Activated CD4-positive, alpha-beta T cell treated with anti-CD3 and anti-CD28 coated beads, Interleukin-2, Interleukin-6, amounts not matched to agents 100 ng/mL and 50 ng/mL, durations not matched to agents 16 hours and 8 hours (primary cell): ENCODE measurements at regions not wholly inside any gene's neighbourhood (a gene's known extent, or its start where the extent isn't known, plus 50 kb on each side); places are given as distances from the start of the nearest gene placed in this dataset.
"Not testable (repeated sequence)": the region's sequence is repeated elsewhere in the genome, so short reads cannot be mapped to it uniquely, and the experiment has no call there.

Experiments
- DNase-seq: peaks from one replicate; pipeline ENCODE4 v3.0.0-alpha.2; 2020

GRCh38 chr6:137545073-137545472 lies 50.9 kb upstream of the OLIG3 start:
- DNase-seq, result no peak

GRCh38 chr6:137547186-137547585 lies 53.0 kb upstream of the OLIG3 start:
- DNase-seq, result no peak

- DNase-seq, result no peak
These were observed 53.4 kb upstream of the OLIG3 start for GRCh38 chr6:137547601-137548000.

- DNase-seq, result no peak
These were observed 54.9 kb upstream of the OLIG3 start for GRCh38 chr6:137549106-137549505.

GRCh38 chr6:137550535-137550934 lies 56.3 kb upstream of the OLIG3 start:
- no peak for DNase-seq

- DNase-seq, result no peak
These were observed 58.0 kb upstream of the OLIG3 start for GRCh38 chr6:137552146-137552545.

GRCh38 chr6:137552809-137553208 lies 58.6 kb upstream of the OLIG3 start:
- no peak for DNase-seq

GRCh38 chr6:137559521-137560183 lies 65.5 kb upstream of the OLIG3 start:
- peak; percentile 36 for DNase-seq

GRCh38 chr6:137560184-137560563 lies 66.0 kb upstream of the OLIG3 start:
- no peak for DNase-seq

GRCh38 chr6:137568067-137568466 lies 73.9 kb upstream of the OLIG3 start:
- DNase-seq, result no peak

- no peak for DNase-seq
These were observed 76.2 kb upstream of the OLIG3 start for GRCh38 chr6:137570393-137570792.

GRCh38 chr6:137571854-137572253 lies 77.7 kb upstream of the OLIG3 start:
- DNase-seq, result peak; percentile 67

- DNase-seq, result no peak
These were observed 79.5 kb upstream of the OLIG3 start for GRCh38 chr6:137573739-137574138.

GRCh38 chr6:137579612-137580011 lies 85.4 kb upstream of the OLIG3 start:
- DNase-seq, result no peak

- no peak for DNase-seq
These were observed 87.0 kb upstream of the OLIG3 start for GRCh38 chr6:137581019-137581707.

- DNase-seq, result not testable (repeated sequence)
These were observed 89.3 kb upstream of the OLIG3 start for GRCh38 chr6:137583519-137583918.

GRCh38 chr6:137588472-137588871 lies 94.3 kb upstream of the OLIG3 start:
- DNase-seq, result no peak

GRCh38 chr6:137589067-137589848 lies 95.1 kb upstream of the OLIG3 start:
- DNase-seq, result peak; percentile 84

- DNase-seq, result no peak
These were observed 96.5 kb upstream of the OLIG3 start for GRCh38 chr6:137590684-137591083.

GRCh38 chr6:137601471-137601870 lies 107.3 kb upstream of the OLIG3 start:
- DNase-seq, result no peak

- no peak for DNase-seq
These were observed 108.4 kb upstream of the OLIG3 start for GRCh38 chr6:137602313-137603197.

GRCh38 chr6:137610702-137611101 lies 116.5 kb upstream of the OLIG3 start:
- no peak for DNase-seq

- DNase-seq, result no peak
These were observed 129.1 kb upstream of the OLIG3 start for GRCh38 chr6:137623293-137623692.
